ENCODE measurements at regions not wholly inside any gene's neighbourhood (a gene's known extent, or its start where the extent isn't known, plus 50 kb on each side); places are given as distances from the start of the nearest gene placed in this dataset.

GRCh38 chr3:82796765-82797164, 1035.3 kb upstream of the GBE1 start:
- Histone ChIP-seq H3K9ac (ENCODE audit: low read length) (no peak overlapping the region), H3K27ac (ENCODE audit: low read depth, low read length) (no peak overlapping the region), H4K20me1 (ENCODE audit: low read depth, low read length) (no peaks in the 10 kb centered on the region), H3K9me2 (replicated peaks; ENCODE audit: insufficient read depth, low read length) (no peaks in the 10 kb centered on the region), H3F3A (ENCODE audit: insufficient read depth) (no peaks in the 10 kb centered on the region), H3K36me3 (ENCODE audit: low read length) (no peaks in the 10 kb centered on the region), H3K27me3 (ENCODE audit: low read length) (no peaks in the 10 kb centered on the region), H3K4me3 (ENCODE audit: insufficient read depth, low read length, poor library complexity, severe bottlenecking) (no peak overlapping the region), H2AFZ (ENCODE audit: low read depth, low read length, severe bottlenecking) (peak overlapping the region; percentile 8), H3K9me3 (ENCODE audit: insufficient read depth, low read length) (no peaks in the 10 kb centered on the region; the same call in 1 of the 2 replicates), H3K79me2 (ENCODE audit: insufficient read depth, low read length) (no peaks in the 10 kb centered on the region), H3K4me2 (ENCODE audit: low read depth, low read length, poor library complexity, severe bottlenecking) (no peak overlapping the region)
- TF ChIP-seq EZH2phosphoT487 (conservative IDR thresholded peaks at IDR 0.05; ENCODE audit: low read length) (no peak), CTCF (IDR thresholded peaks at IDR 0.05; ENCODE audit: insufficient read depth, low read length, poor library complexity, severe bottlenecking) (no peak)

GRCh38 chr3:82791241-82791640, 1029.8 kb upstream of the GBE1 start:
- no peak overlapping the region for H2AFZ ChIP-seq (ENCODE audit: low read depth, low read length, severe bottlenecking)

GRCh38 chr3:82790307-82791097, 1029.1 kb upstream of the GBE1 start:
- Histone ChIP-seq H3K4me3 (ENCODE audit: insufficient read depth, low read length, poor library complexity, severe bottlenecking) (no peak overlapping the region), H3K79me2 (ENCODE audit: insufficient read depth, low read length) (no peaks in the 10 kb centered on the region), H3K9ac (ENCODE audit: low read length) (no peak overlapping the region), H3K9me3 (ENCODE audit: insufficient read depth, low read length) (peaks cover 18% of the 10 kb centered on the region; the same call in 1 of the 2 replicates), H2AFZ (ENCODE audit: low read depth, low read length, severe bottlenecking) (peak overlapping the region; percentile 13), H3K27ac (ENCODE audit: low read depth, low read length) (no peak overlapping the region), H3K4me2 (ENCODE audit: low read depth, low read length, poor library complexity, severe bottlenecking) (no peak overlapping the region), H3K9me2 (replicated peaks; ENCODE audit: insufficient read depth, low read length) (no peaks in the 10 kb centered on the region), H4K20me1 (ENCODE audit: low read depth, low read length) (no peaks in the 10 kb centered on the region), H3K36me3 (ENCODE audit: low read length) (no peaks in the 10 kb centered on the region), H3F3A (ENCODE audit: insufficient read depth) (no peaks in the 10 kb centered on the region), H3K27me3 (ENCODE audit: low read length) (no peaks in the 10 kb centered on the region)
- TF ChIP-seq EZH2phosphoT487 (conservative IDR thresholded peaks at IDR 0.05; ENCODE audit: low read length) (no peak), CTCF (IDR thresholded peaks at IDR 0.05; ENCODE audit: insufficient read depth, low read length, poor library complexity, severe bottlenecking) (no peak)

More at GRCh38 chr3:82791241-82791640, 1029.8 kb upstream of the GBE1 start:
- Histone ChIP-seq H3F3A (ENCODE audit: insufficient read depth) (no peaks in the 10 kb centered on the region), H3K4me3 (ENCODE audit: insufficient read depth, low read length, poor library complexity, severe bottlenecking) (no peak overlapping the region), H3K27me3 (ENCODE audit: low read length) (no peaks in the 10 kb centered on the region), H3K9ac (ENCODE audit: low read length) (no peak overlapping the region), H3K9me3 (ENCODE audit: insufficient read depth, low read length) (peaks cover 18% of the 10 kb centered on the region; the same call in 1 of the 2 replicates), H3K36me3 (ENCODE audit: low read length) (no peaks in the 10 kb centered on the region), H3K79me2 (ENCODE audit: insufficient read depth, low read length) (no peaks in the 10 kb centered on the region), H4K20me1 (ENCODE audit: low read depth, low read length) (no peaks in the 10 kb centered on the region), H3K4me2 (ENCODE audit: low read depth, low read length, poor library complexity, severe bottlenecking) (no peak overlapping the region), H3K9me2 (replicated peaks; ENCODE audit: insufficient read depth, low read length) (no peaks in the 10 kb centered on the region), H3K27ac (ENCODE audit: low read depth, low read length) (no peak overlapping the region)
- TF ChIP-seq CTCF (IDR thresholded peaks at IDR 0.05; ENCODE audit: insufficient read depth, low read length, poor library complexity, severe bottlenecking) (no peak), EZH2phosphoT487 (conservative IDR thresholded peaks at IDR 0.05; ENCODE audit: low read length) (no peak)

Data from SU-DHL-6 (cell line).